D721Med (cell line): ENCODE measurements at regions not wholly inside any gene's neighbourhood (a gene's known extent, or its start where the extent isn't known, plus 50 kb on each side); places are given as distances from the start of the nearest gene placed in this dataset.

Experiments
- DNase-seq: peaks from one replicate; pipeline ENCODE4 v3.0.0; 2011; ENCODE audit warnings: low spot score; ENCODE audit not compliant: insufficient read length
- FAIRE-seq: peaks from 2 replicates; lab custom pipeline; 2011; peaks lifted over from hg19 to GRCh38; lab: Jason Lieb, UNC
- TF ChIP-seq, protein P1 (sequence below): IDR thresholded peaks from 2 replicates; pipeline ENCODE4 v1.5.1; 2012; ENCODE audit warnings: mild to moderate bottlenecking, control low read depth; ENCODE audit not compliant: insufficient read depth; ENCODE audit errors: missing control alignments

DNA sequence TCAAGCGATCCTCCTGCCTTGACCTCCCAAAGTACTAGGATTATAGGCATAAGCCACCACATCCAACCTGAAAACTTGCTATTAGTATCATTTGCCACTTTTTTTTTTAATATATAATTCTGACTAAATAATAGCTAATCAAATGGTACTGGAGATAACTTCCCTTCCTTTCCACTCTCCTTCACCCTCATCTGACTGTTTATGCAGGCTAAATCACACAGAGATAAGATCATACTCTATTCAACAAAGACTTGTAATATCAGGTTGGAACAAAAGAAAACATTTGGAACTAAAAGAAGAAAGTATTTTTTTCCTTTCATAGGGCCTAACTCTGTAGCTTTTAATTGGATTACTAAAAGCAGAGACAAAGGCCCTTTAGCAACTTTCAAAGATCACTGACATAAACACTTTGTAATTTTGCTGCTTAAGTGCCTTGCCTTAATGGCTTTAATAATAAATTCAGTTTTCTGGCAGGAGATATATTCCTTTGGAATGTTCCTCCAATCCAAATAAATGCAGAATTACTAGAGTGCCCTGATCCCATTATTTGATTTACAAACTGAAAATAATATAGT, 198.7 kb upstream of the ASCC3 start:
- DNase-seq (no peak), FAIRE-seq (no peak)
- TF ChIP-seq, protein P1, sequence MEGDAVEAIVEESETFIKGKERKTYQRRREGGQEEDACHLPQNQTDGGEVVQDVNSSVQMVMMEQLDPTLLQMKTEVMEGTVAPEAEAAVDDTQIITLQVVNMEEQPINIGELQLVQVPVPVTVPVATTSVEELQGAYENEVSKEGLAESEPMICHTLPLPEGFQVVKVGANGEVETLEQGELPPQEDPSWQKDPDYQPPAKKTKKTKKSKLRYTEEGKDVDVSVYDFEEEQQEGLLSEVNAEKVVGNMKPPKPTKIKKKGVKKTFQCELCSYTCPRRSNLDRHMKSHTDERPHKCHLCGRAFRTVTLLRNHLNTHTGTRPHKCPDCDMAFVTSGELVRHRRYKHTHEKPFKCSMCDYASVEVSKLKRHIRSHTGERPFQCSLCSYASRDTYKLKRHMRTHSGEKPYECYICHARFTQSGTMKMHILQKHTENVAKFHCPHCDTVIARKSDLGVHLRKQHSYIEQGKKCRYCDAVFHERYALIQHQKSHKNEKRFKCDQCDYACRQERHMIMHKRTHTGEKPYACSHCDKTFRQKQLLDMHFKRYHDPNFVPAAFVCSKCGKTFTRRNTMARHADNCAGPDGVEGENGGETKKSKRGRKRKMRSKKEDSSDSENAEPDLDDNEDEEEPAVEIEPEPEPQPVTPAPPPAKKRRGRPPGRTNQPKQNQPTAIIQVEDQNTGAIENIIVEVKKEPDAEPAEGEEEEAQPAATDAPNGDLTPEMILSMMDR, result no peak

DNA sequence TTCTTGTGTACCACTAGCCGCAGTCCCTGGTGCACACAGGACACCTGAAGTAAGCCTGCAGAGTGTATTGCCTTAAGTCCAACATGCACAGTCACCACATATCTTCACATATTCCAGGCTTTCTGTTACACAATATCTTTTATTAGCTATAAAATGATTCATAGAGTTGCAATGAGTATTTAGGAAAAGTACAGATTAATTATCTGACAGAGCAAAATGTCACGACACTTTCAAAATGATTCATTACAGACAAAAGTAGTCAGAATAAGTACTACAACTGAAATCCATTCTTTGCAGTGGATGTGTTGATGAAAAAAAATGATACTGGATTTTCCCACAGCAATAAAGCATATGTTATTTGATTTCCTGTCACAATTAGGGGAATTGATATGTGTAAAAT, 199.5 kb upstream of the ASCC3 start:
- TF ChIP-seq, protein P1, result no peak
- no peak for DNase-seq
- FAIRE-seq, result peak; percentile 56

DNA sequence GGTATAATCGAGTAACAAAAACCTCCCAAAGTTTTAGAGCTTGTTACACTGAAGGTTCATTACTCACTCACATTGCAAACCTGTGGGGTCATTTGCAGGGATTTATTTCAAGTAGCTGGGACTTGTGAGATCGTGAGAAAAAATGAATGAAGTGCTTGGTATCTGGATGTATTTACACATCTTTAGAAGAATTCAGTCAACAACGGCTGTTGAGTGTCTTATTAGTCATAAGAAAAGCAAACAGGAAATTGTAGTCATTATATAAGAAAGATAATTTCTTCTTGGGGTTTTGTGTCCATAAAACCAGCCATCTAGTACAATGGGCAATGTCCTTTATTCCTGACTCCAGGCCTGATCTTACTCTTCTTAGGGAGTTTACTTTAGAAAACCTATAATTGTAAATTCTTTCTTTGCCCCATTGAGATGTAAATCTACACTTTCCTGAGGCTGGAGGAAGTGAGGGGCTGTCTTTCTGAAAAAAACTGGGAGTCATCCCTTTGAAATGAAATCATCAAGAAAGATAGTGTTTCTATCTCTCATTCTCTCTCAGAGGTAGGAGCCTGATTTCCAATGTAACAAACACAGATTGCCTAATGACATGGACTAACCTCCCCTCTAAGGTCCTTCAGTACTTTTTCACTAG, 202.5 kb upstream of the ASCC3 start:
- DNase-seq (no peak), FAIRE-seq (no peak)
- TF ChIP-seq, protein P1, result no peak

DNA sequence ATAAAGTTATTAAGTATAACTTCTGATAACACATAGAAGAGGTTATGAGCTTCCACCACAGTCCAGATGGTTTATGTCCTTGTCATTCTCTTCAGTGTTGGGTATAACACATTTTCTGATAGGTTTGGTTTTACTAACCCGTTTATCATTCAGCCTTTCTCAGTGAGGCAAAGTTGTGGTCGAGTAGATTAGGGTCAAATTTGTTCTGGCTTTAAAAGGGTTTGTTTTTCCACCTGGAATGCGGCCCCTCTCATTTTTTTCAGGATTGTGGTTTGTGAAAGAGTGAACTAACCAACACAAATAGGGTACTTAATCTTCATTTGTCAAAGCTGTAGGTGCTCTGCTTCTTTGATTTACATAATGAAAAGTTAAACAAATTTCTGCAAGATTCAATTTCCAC, 204.2 kb upstream of the ASCC3 start:
- TF ChIP-seq, protein P1, result no peak
- FAIRE-seq (no peak), DNase-seq (no peak)

DNA sequence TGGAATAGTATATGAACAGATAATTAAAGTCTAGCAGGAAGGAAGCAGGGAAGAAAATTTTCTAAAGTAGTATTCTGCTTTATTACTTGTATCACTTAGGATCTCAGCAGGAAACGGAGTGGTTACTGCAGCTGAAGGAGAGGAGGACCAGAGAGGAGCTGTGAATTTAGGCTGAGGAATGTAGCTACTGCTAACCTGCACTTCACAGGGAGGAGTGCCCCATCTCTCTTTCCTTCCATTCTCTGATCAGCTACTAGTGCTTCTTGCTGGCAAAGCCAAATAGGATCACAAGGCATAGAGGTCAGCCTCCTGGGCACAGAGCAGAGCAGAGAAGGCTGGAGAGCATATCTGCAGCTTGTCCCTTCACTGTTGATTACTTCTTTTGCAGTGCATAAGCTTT, 205.3 kb upstream of the ASCC3 start:
- no peak for FAIRE-seq
- TF ChIP-seq, protein P1, result no peak
- DNase-seq, result no peak

DNA sequence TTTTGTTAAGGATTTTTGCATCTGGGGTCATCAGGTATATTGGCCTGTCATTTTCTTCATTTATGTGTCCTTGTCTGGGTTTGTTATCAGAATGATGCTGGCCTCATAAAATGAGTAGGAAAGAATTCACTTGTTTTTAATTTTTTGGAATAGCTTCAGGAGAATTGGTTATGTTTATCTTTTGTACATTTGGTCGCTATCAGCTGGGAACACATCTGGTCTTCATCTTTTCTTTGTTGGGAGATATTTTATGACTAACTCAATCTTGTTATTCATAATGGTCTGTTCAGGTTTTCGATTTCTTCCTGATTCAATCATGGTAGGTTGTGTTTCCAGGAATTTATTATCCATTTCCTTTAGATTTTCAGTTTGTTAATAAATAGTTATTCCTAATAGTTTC, 207.5 kb upstream of the ASCC3 start:
- TF ChIP-seq, protein P1, result no peak
- no peak for DNase-seq
- FAIRE-seq, result no peak

DNA sequence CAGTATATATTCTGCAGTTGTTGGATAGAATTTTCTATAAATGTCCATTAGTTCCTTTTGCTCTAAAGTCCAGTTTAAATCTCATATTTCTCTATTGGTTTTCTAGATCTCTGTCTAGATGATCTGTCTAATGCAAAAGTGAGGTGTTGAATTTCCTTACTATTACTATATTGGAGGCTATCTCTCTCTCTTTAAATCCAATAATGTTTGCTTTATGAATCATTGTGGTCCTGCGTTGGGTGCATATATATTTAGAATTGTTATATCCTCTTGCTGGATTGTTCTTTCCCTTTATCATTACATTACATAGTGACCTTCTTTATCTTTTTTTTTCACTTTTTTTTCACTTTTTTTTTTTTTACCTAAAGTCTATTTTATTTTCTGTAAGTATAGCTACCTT, 208.5 kb upstream of the ASCC3 start:
- FAIRE-seq, result no peak
- DNase-seq, result no peak
- TF ChIP-seq, protein P1, result no peak
